ENCODE measurements at regions not wholly inside any gene's neighbourhood (a gene's known extent, or its start where the extent isn't known, plus 50 kb on each side); places are given as distances from the start of the nearest gene placed in this dataset.

GRCh38 chr9:115964710-115965347 lies 188.8 kb upstream of the PAPPA start:
- Mint-ChIP-seq H3K4me3 (no peak overlapping the region), H3K9me3 (peaks cover 8% of the 10 kb centered on the region), H3K4me1 (no peaks in the 10 kb centered on the region), H3K36me3 (ENCODE audit: low read depth) (no peaks in the 10 kb centered on the region), H3K27ac (no peak overlapping the region), H3K27me3 (no peaks in the 10 kb centered on the region)
- no peak for ATAC-seq
- no peak for DNase-seq

- peaks cover 8% of the 10 kb centered on the region for H3K9me3 Mint-ChIP-seq
- no peak overlapping the region for H3K27ac Mint-ChIP-seq
- no peak for DNase-seq
- H3K27me3 Mint-ChIP-seq, result no peaks in the 10 kb centered on the region
- H3K4me3 Mint-ChIP-seq, result no peak overlapping the region
- H3K4me1 Mint-ChIP-seq, result no peaks in the 10 kb centered on the region
- ATAC-seq, result no peak
- no peaks in the 10 kb centered on the region for H3K36me3 Mint-ChIP-seq (ENCODE audit: low read depth)
Measured at GRCh38 chr9:115966660-115967059, 186.9 kb upstream of the PAPPA start.

- Mint-ChIP-seq H3K27ac (no peak overlapping the region), H3K36me3 (ENCODE audit: low read depth) (no peaks in the 10 kb centered on the region), H3K4me1 (no peaks in the 10 kb centered on the region), H3K4me3 (no peak overlapping the region), H3K27me3 (no peaks in the 10 kb centered on the region), H3K9me3 (peaks cover 4% of the 10 kb centered on the region)
- no peak for DNase-seq
- no peak for ATAC-seq
Measured at GRCh38 chr9:115969096-115969495, 184.5 kb upstream of the PAPPA start.

- Mint-ChIP-seq H3K4me3 (no peak overlapping the region), H3K4me1 (no peaks in the 10 kb centered on the region), H3K9me3 (peaks cover 3% of the 10 kb centered on the region), H3K27me3 (no peaks in the 10 kb centered on the region), H3K27ac (no peak overlapping the region), H3K36me3 (ENCODE audit: low read depth) (no peaks in the 10 kb centered on the region)
- no peak for DNase-seq
- no peak for ATAC-seq
Measured at GRCh38 chr9:115972362-115972761, 181.2 kb upstream of the PAPPA start.

- H3K4me1 Mint-ChIP-seq, result no peaks in the 10 kb centered on the region
- ATAC-seq (no peak), DNase-seq (no peak)
- H3K27me3 Mint-ChIP-seq, result no peaks in the 10 kb centered on the region
- no peak overlapping the region for H3K4me3 Mint-ChIP-seq
- H3K9me3 Mint-ChIP-seq, result peaks cover 3% of the 10 kb centered on the region
- H3K36me3 Mint-ChIP-seq (ENCODE audit: low read depth), result no peaks in the 10 kb centered on the region
- H3K27ac Mint-ChIP-seq, result no peak overlapping the region
Measured at GRCh38 chr9:115972843-115973595, 180.6 kb upstream of the PAPPA start.

GRCh38 chr9:115976781-115977180 lies 176.8 kb upstream of the PAPPA start:
- Mint-ChIP-seq H3K27ac (no peak overlapping the region), H3K27me3 (no peaks in the 10 kb centered on the region), H3K9me3 (peaks cover 3% of the 10 kb centered on the region), H3K36me3 (ENCODE audit: low read depth) (no peaks in the 10 kb centered on the region), H3K4me3 (no peak overlapping the region), H3K4me1 (no peaks in the 10 kb centered on the region)
- no peak for DNase-seq
- no peak for ATAC-seq

GRCh38 chr9:115978091-115978490 lies 175.5 kb upstream of the PAPPA start:
- Mint-ChIP-seq H3K4me1 (no peaks in the 10 kb centered on the region), H3K27ac (no peak overlapping the region), H3K27me3 (no peaks in the 10 kb centered on the region), H3K9me3 (peaks cover 3% of the 10 kb centered on the region), H3K36me3 (ENCODE audit: low read depth) (no peaks in the 10 kb centered on the region), H3K4me3 (no peak overlapping the region)
- ATAC-seq (no peak), DNase-seq (no peak)

- Mint-ChIP-seq H3K27me3 (no peaks in the 10 kb centered on the region), H3K9me3 (peaks cover 3% of the 10 kb centered on the region), H3K27ac (no peak overlapping the region), H3K4me1 (no peaks in the 10 kb centered on the region), H3K4me3 (no peak overlapping the region), H3K36me3 (ENCODE audit: low read depth) (no peaks in the 10 kb centered on the region)
- no peak for ATAC-seq
- no peak for DNase-seq
Measured at GRCh38 chr9:115978659-115979096, 174.9 kb upstream of the PAPPA start.

GRCh38 chr9:115980054-115980453 lies 173.5 kb upstream of the PAPPA start:
- ATAC-seq (no peak), DNase-seq (no peak)
- no peaks in the 10 kb centered on the region for H3K4me1 Mint-ChIP-seq

GRCh38 chr9:115980502-115980901 lies 173.1 kb upstream of the PAPPA start:
- Mint-ChIP-seq H3K27me3 (no peaks in the 10 kb centered on the region), H3K4me3 (no peak overlapping the region), H3K36me3 (ENCODE audit: low read depth) (no peaks in the 10 kb centered on the region), H3K9me3 (peaks cover 8% of the 10 kb centered on the region), H3K27ac (no peak overlapping the region), H3K4me1 (no peaks in the 10 kb centered on the region)
- ATAC-seq (no peak), DNase-seq (no peak)

More at GRCh38 chr9:115980054-115980453, 173.5 kb upstream of the PAPPA start:
- no peaks in the 10 kb centered on the region for H3K27me3 Mint-ChIP-seq
- no peak overlapping the region for H3K27ac Mint-ChIP-seq
- no peaks in the 10 kb centered on the region for H3K36me3 Mint-ChIP-seq (ENCODE audit: low read depth)
- H3K4me3 Mint-ChIP-seq, result no peak overlapping the region
- peaks cover 8% of the 10 kb centered on the region for H3K9me3 Mint-ChIP-seq

- DNase-seq (no peak), ATAC-seq (no peak)
- Mint-ChIP-seq H3K9me3 (peaks cover 8% of the 10 kb centered on the region), H3K27me3 (no peaks in the 10 kb centered on the region), H3K36me3 (ENCODE audit: low read depth) (no peaks in the 10 kb centered on the region), H3K4me1 (no peaks in the 10 kb centered on the region), H3K27ac (no peak overlapping the region), H3K4me3 (no peak overlapping the region)
Measured at GRCh38 chr9:115980976-115981375, 172.6 kb upstream of the PAPPA start.

GRCh38 chr9:115983366-115983765 lies 170.2 kb upstream of the PAPPA start:
- H3K4me1 Mint-ChIP-seq, result no peaks in the 10 kb centered on the region
- H3K27ac Mint-ChIP-seq, result no peak overlapping the region
- DNase-seq (no peak), ATAC-seq (no peak)
- no peaks in the 10 kb centered on the region for H3K36me3 Mint-ChIP-seq (ENCODE audit: low read depth)
- no peak overlapping the region for H3K4me3 Mint-ChIP-seq
- peaks cover 4% of the 10 kb centered on the region for H3K9me3 Mint-ChIP-seq
- no peaks in the 10 kb centered on the region for H3K27me3 Mint-ChIP-seq

- Mint-ChIP-seq H3K27me3 (no peaks in the 10 kb centered on the region), H3K4me3 (no peak overlapping the region), H3K36me3 (ENCODE audit: low read depth) (no peaks in the 10 kb centered on the region), H3K27ac (no peak overlapping the region), H3K9me3 (peaks cover 4% of the 10 kb centered on the region), H3K4me1 (no peaks in the 10 kb centered on the region)
- ATAC-seq (no peak), DNase-seq (no peak)
Measured at GRCh38 chr9:115985657-115986056, 167.9 kb upstream of the PAPPA start.

GRCh38 chr9:115986508-115986907 lies 167.1 kb upstream of the PAPPA start:
- Mint-ChIP-seq H3K36me3 (ENCODE audit: low read depth) (no peaks in the 10 kb centered on the region), H3K9me3 (peaks cover 4% of the 10 kb centered on the region), H3K27me3 (no peaks in the 10 kb centered on the region), H3K27ac (no peak overlapping the region), H3K4me1 (no peaks in the 10 kb centered on the region), H3K4me3 (no peak overlapping the region)
- DNase-seq (no peak), ATAC-seq (no peak)

- no peak for DNase-seq
- Mint-ChIP-seq H3K4me3 (no peak overlapping the region), H3K27ac (no peak overlapping the region), H3K27me3 (no peaks in the 10 kb centered on the region), H3K4me1 (no peaks in the 10 kb centered on the region), H3K9me3 (peaks cover 4% of the 10 kb centered on the region), H3K36me3 (ENCODE audit: low read depth) (no peaks in the 10 kb centered on the region)
- no peak for ATAC-seq
Measured at GRCh38 chr9:115988701-115989100, 164.9 kb upstream of the PAPPA start.
